Hepatocyte (in vitro differentiated cells): ENCODE measurements at regions not wholly inside any gene's neighbourhood (a gene's known extent, or its start where the extent isn't known, plus 50 kb on each side); places are given as distances from the start of the nearest gene placed in this dataset.

Experiments used
- CTCF ChIP-seq: fragments of 200-600 bp; sonication (generic); IDR thresholded peaks from 2 replicates; pipeline ENCODE4 v1.5.1; 2016; ENCODE audit warnings: antibody characterized with exemption, mild to moderate bottlenecking; ENCODE audit not compliant: poor library complexity
- EZH2 ChIP-seq: fragments of 200-600 bp; sonication (generic); IDR thresholded peaks from 2 replicates; pipeline ENCODE4 v1.6.1; 2016; ENCODE audit warnings: antibody characterized with exemption, mild to moderate bottlenecking, borderline replicate concordance
- EZH2phosphoT487 ChIP-seq: fragments of 200-600 bp; sonication (generic); IDR thresholded peaks from one replicate; pipeline ENCODE4 v1.6.1; 2018; ENCODE audit warnings: antibody characterized with exemption, mild to moderate bottlenecking, low read depth, moderate library complexity; ENCODE audit not compliant: unreplicated experiment, severe bottlenecking

- TF ChIP-seq CTCF: no peak
- no peak for TF ChIP-seq EZH2phosphoT487
- TF ChIP-seq EZH2: no peak
Observed at GRCh38 chr3:35144011-35144410, 495.3 kb upstream of the ARPP21 start.
